GDM1 (cell line): ENCODE measurements at regions not wholly inside any gene's neighbourhood (a gene's known extent, or its start where the extent isn't known, plus 50 kb on each side); places are given as distances from the start of the nearest gene placed in this dataset.

Source experiments
- DNase-seq: peaks from one replicate; lab custom pipeline; 2025; lab: John Stamatoyannopoulos, UW

DNA sequence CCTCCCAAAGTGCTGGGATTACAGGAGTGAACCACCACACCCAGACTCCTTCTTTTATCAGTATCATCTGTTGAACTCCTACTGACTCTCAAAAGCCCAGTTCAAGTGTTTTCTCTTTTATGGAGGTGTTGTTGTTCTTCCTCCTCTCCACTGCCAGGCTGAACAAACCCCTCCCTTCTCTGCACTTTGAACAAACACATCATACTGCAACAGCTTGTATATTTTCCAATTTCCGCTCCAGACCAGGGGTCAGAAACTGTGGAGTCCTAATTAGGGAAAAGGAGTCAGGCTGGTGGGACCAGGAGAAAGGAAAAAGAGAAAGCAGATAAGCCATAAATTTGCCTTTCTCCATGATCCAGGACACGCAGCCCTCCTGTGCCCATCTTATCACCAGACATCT, 148.1 kb upstream of the HMHB1 start:
- no peak for DNase-seq

DNA sequence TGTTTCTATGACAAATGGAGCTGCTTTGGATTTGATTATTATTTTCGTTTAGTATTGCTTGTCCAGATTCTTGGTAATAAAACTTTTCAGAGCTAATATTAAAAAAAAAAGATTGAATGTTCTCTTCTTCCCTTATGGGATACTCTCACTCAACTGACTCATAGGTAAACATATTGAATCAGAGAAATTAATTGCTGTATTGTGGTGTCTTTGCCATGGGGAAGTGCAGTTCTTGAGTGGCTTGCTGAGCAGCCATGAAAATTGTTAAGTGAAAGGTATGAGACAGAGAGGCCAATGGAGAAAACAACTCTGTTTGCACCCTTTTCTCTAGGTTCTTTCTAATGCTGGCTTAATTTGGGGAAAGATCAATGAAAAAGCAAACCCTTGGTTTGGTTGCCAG, 149.9 kb upstream of the HMHB1 start:
- no peak for DNase-seq

DNA sequence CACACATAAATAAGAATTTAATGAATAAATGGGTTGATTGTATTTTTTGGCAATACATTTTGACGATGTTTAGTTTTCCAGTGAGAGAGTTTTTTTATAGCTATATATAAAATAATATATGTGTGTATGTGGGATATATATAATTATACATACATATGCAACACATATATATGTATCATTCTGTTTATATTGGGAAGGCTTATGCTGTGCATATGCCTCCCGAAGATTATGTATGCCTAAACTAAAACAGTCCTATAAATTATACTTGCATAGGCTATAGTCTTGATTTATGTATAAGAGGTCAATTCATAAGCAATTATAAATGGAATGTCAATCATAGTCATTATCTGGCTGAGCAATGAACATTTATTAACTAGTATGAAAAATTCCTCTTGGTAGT, 151.3 kb upstream of the HMHB1 start:
- no peak for DNase-seq

DNA sequence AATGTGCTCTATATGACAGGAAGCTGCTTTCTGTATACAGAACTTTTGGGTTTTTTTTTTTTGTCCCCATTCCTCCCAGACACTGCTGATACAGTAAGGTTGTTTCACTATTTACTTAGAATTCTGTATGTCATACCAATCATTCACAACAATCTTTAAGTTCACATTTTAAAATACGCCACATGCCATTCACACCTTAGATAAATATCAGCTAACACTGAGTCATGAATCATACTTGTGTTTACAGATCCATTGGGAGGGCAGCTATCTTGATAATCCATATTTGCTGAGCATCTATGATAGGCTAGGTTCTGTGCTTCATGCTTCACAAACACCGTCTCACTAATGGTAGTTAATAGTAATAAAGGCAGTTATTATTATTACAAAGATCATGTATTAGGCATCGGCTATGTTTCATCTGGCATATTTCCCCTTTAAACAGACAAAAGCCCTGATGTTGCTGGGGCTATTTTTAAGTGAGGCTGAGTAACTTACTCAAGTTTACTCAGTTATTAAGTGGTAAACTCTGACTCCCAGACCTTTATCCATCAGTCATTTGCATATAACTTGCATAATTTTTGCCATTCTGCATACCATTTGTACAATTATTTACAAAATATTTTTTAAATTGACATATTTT, 152.2 kb upstream of the HMHB1 start:
- no peak for DNase-seq

DNA sequence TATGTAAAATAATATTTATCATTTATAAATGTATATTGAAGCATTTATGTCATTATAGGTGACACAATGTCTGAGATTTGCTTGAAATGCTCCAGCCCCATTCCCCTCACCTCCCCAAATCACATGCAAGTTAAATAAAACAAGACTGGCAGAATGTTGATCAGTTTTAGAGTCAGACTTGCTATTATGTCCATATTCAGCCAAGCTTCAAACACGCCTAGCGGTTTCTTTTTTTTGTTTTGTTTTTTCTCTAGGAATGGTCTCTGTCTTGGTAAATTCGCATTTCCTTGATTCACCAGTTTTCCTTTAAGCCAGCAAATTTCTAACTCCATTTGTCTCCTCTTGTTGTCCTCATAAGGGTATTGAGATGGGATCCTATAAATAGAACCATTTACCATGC, 153.0 kb upstream of the HMHB1 start:
- DNase-seq: no peak

DNA sequence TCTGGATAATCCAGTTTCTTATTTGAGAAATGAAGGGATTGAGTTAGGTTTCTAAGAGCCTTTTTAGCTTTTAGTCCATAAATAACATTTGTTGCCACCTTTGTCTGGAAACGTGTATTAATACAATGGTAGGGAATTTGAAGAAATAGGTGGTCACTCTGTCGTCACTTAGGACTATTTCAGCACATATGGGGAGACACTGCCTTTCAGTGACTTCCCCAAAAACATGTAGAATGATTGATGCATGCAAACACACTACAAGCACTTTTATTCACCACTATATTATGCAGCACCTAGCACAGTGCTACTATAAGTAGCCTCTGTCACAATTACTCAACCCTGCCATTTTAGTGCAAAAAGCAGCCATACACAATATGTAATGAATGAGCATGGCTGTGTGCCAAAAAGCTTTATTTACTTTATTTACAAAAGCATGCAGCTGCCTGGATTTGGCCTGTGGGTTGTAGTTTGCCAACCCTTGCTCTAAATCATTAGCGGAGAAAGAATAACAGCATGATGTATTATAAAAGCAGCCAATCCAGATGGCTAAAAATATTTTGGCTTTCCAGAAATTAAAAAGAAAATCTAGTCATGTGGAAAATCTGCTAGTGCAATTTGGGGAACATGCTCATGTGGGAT, 154.2 kb upstream of the HMHB1 start:
- no peak for DNase-seq

DNA sequence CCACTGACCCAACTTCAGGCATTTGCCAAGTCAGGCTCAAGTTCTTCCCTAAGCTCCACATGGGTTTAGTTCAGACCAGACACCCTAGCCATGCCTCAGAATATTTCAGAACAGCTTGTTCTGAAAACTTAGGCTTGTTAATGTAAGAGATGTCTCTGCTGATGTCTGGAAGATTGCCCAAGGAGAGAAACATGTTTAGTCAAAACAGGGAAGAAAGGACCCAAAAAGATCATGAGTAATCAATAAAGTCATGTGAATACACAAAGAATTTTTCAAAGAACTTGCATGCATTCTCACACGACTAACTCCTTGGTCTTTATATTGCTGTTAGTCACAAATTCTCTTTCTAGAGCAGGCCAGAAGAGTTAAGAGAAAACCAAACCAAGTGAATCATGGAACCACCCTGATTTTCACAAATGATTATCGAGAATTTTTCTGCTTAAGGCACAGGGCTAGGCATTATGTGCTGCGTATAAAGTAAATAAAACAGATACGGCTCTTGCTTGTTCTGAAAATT, 158.1 kb upstream of the HMHB1 start:
- no peak for DNase-seq

DNA sequence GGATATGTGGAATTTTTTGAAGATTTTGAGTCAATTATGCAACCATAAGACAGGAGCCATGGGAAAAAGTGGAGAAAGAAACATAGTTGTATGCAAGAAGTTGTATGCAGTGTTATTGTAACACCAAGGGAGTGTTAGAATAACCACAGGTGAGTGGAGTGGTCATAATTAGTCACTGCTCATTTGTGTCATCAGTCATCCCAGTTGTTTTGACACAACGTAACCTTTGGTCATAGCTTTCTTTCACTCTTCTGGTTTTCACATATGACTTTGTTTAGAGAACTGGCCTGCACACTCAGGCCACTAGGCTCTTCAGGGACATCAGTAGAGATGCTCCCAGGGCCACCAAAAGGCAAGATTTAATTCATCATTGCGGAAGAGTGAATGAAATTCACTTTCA, 158.7 kb upstream of the HMHB1 start:
- DNase-seq: no peak

DNA sequence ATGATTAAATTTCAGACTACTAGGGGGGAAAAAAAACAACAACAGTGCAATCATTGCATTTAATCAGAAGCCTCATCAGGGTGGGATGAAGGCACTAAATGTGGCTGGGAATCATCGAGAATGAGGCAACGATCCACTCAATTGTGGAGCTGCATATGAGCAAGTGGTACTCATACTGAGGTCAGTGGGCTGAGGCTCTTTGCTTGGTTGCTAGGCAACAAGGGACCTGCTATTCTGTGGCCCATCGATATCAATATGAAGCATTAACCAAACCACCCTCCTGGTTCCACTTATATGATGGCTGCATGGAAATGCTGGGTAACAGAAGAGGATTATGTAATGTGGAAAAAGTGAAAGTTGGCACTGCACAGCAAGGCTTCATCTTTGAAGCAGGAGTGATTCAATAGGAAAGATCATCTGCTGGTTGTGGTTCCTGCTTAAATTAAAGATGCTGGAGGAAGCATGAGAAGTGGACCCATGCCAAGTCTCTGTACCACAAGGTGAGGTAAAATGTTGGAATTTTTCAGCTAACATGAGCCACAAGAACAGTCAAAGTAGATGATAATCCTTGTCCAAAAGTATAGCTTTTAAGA, 159.8 kb upstream of the HMHB1 start:
- no peak for DNase-seq

DNA sequence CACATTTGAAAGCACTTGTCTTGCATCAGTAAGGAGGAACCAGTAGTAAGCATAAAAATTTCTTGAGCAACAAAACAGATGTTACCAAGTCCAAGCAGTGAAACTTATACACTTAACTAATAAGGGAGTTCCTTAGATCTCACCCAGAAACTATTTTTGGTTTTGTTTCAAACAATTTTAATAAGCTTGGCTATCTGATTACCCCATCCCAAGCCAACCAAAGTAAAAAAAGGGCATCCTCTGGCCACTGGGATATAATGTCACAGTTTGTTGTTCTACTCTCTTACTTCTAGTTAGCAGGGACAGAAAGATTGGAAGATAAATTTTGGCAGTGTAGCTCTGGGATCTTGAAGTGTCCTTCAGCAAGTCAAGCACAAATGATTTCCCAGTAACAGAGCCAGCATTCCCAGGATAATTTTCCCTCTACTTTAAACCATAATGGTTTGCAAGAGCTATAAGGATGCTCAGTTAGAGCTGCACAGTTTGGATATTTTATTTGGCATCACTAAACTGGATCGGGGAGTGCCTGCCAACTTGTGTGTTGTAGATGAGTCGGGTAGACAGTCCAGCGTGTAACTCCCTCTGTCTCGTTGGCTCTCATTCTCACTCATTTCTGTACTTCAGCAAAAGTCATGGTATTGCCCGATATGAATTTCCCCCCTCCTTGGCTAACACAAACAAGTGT, 161.9 kb upstream of the HMHB1 start:
- DNase-seq: no peak

DNA sequence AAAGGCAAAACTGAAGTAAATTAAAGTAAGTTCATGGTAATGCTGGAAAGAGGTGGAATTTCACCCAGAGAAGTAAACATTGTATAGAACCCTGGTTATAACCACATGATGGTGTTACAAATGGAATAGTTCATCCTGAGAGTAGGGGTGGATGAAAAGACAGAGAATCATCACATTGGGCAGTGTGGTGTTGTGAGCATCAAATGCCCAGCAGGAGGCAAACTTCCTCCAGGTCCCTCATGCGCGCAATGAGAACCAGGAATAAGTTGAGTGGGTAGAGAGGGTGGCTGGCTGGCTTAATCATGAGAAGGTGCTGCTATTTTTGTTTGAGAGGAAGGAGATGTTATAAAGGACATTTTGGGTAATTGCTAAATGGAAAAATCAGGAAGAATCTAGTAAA, 163.3 kb upstream of the HMHB1 start:
- no peak for DNase-seq

DNA sequence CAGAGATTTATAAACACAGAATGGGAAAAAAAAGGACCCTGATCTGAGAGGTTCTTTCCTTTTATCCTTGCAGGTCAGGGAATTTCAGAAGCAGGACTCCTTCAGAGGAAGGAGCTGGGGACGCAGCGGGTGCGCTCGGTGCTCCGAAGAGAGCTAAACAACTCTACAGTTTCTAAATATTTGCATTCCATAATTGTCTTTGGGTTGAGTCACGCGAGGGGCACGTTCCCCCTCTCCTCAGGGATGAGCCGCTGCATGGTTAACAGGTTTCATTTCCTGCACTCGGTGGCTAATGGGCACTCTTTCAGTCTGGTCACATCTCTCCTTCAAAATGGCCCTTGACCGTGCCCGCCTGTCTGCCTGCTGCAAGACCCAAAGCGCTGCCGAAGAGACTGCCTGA, 165.0 kb upstream of the HMHB1 start:
- no peak for DNase-seq

DNA sequence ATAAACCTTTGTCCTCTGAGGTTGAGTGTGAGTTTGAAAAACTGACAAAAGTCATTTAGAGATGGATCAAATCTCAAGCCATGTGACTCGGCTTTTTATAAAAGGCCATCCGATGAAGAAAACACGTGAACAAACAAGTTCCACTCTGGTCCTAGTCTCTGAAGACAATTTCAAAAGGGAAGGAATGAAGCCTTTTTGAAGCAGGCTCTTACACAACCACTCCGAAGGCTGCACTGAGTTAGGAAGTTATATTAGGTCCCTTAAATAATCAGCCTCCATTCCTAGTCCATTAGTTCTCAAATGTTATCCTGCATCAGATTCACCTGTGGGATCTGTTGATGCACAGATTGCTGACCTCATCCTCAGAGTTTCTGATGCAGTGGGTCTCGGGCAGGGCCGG, 166.6 kb upstream of the HMHB1 start:
- DNase-seq: no peak

DNA sequence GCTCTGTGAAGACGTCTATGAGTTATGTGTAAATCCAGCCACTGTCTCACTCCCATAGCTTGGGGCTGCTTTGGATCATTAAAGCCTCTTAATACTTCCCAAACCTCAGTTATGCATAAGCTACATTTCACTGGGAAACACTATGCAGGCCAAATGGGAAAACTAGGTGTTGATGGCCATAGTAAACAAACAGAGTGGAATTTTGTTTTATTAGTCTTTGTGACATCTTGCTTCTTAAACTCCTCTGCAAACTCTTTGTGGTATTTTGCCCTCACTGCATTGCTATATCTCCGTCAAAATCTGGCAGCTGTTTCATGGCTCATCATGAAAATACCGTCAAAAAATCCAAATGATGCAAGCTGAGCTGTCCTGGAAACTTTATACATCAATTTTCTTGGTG, 167.2 kb upstream of the HMHB1 start:
- DNase-seq: no peak

DNA sequence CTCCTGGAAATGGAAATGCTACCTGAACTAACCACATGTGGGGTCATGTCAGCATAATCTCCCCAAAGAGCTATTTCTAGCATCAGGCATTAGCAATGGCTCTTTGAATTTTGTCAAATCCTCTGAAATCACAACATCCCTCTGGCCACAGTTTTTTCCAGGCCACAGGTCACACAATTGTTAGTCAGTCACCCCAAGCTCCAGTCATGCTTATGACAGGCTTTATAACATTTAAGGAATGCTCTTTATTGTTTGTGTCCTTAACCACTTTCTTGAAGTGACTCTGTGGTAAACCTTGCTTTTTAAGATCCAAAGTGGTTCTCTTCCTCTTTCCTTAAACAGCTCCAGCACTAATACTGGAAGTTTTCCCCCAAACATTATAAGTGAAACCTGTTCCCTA, 169.2 kb upstream of the HMHB1 start:
- no peak for DNase-seq

DNA sequence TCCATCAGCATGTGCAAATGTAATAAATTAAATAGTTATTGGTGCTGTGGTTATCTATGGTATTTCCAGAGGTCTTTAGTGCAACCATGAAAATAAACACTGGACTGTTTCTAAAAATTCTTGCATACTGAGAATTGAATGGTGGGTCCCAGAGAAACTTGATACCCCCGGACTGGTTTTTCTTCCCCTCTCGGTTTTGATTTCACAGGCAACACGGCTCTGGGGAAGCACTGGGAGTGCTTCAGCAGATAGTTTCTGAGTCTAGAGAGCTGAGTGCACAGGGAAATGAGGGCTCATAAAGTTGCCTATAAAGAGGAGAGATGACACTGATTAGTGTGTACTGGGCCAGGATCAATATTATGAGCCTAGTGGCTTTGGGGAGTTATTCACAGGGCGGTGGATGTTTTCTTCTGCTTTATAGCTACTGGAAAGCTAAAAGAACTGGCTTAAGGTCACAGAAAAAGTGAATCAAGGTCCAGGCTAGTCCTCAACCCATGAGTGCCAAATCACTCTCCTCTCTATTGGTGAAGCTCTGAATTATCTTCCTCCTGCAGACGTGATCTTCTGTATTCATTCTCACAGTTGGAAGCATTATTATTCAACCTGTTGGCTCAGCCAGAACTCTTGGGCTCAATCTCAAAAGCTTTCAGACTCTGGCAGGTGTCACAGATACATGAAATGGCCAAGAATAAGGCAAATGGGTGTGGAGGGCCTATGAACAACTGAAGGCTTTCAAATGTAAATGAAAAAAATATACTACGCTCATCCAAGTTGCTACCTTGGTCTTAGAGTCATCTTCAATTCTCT, 170.2 kb upstream of the HMHB1 start:
- DNase-seq: no peak

DNA sequence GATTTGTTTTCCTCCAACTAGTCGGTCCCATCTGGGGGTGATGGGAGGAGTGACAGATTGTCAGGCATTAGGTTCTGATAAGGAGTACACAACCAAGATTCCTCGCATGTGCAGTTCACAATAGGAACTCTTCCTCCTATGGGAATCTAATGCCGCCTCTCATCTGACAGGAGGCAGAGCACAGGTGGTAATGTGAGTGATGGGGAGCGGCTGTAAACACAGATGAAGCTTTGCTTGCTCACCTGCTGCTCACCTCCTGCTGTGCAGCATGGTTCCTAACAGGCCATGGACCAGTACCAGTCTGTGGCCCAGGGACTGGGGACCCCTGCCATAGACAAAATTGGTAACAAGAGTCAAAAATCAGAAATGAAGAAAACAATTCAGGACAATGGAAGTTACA, 173.3 kb upstream of the HMHB1 start:
- no peak for DNase-seq

DNA sequence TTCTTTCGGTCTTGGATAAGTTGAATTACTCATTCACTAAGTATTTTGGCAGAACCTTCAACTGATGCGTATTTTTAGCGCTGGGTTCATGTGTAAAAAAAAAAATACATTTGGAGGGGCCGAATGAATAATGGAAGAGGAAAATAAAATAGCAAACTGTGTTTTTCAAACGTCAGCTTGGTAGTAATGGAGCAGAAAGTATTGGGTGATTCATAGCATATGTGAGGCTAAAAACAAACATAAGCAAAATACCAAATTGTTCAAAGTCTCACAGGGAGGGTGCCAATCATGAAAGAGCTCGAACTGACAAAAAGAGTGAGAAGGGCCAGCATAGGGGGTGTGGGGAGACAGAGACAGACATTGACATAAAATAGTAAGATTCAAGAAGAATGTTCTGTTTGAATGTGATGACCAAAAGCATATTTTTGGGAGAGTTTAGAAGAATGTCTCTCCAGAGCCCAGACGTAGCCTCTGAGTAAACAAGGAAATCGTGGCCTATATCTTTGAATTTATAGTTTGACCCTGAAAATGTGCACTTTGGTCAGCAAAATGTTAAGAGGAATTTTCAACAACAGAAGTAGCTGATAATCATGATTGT, 174.9 kb upstream of the HMHB1 start:
- no peak for DNase-seq

DNA sequence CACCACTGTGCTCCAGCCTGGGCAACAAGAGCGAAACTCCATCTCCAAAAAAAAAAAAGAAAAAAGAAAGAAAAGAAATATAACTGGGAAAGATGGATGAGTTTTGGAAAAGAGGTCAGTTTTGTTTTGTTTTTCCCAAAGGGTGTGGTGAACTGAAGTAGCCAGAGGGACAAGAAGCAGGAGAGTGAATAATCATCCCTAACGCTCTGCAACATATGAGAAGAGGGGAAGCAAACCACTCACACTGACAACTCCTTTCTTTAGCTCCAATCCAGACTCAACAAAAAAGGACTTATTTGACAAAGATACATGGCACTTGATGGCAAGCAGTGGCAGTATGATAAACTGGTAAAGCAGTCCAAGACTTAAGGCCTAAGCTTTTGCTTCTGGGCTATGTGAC, 176.1 kb upstream of the HMHB1 start:
- no peak for DNase-seq

DNA sequence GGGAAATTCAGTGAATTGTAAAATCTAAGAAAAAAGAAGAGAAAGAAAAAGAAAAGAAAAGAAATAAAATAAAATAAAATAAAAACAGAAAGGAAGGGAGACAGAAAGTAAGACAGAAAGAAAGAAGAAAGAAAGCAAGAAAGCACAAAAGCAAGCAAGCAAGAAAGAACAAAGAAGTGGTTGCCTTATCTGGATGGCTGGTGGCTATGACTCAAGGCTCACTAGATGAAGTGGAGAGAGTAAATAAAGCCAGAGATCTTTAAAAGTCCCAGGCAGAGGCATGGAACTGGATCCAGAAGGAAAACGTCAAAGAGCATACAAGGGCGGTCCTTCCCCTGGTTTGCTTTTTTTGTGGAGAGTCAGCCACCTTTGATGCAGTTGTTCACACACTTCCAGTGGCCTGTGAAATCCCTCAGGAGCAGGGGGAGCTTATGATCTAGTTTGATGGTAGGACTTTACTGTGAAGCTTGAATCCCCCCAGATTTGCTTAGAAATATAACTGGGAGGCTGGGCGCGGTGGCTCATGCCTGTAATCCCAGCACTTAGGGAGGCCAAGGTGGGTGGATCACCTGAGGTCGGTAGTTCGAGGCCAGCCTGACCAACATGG, 176.7 kb upstream of the HMHB1 start:
- no peak for DNase-seq

DNA sequence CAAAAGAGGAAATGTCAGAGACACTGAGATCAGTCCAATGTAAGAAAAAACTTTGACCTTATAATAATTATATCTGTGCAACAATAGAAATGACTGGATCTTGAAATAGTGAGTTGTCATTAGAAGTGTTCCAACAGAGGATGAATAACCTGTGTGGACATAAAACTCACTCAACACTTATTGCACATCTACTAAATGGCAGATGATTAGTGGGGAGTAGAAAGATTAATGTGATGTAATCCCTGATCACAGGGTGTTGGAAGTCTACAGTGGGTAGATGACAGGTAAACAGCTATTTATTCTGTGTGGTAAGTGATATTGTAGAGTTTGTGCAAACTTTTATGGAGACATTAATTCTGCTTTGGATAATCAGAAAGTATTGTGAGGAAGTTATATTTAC, 177.3 kb upstream of the HMHB1 start:
- no peak for DNase-seq
